ENCODE measurements at regions not wholly inside any gene's neighbourhood (a gene's known extent, or its start where the extent isn't known, plus 50 kb on each side); places are given as distances from the start of the nearest gene placed in this dataset.

- in situ Hi-C loops (cut with HindIII; ENCODE audit: low pct_unique_long_range_greater_than_20kb, low sequenced_read_pairs) = no loop called here
- ATAC-seq = peak; percentile 69; the same call in 1 of the 2 replicates
- TF ChIP-seq SIN3A (IDR thresholded peaks at IDR 0.05; ENCODE audit: borderline replicate concordance, insufficient read depth, low read depth, low read length) (no peak), CTCF (IDR thresholded peaks at IDR 0.05) (no peak), TCF7L2 (IDR thresholded peaks at IDR 0.05; ENCODE audit: low read depth, low read length) (no peak), REST (IDR thresholded peaks at IDR 0.05; ENCODE audit: insufficient read depth in 1 of 2, low read depth in 2 of 2, low read length in 1 of 2) (no peak), POLR2AphosphoS5 (IDR thresholded peaks at IDR 0.05; ENCODE audit: low read depth, low read length) (no peak)
- no peak for DNase-seq (ENCODE audit: low read depth, low spot score)
- no peaks in the 10 kb centered on the region for H3K36me3 ChIP-seq (ENCODE audit: control insufficient read depth, insufficient read depth, low read length)
- H3K9me3 ChIP-seq (ENCODE audit: control insufficient read depth, insufficient read depth, low read depth, low read length) = no peaks in the 10 kb centered on the region
- H3K4me3 ChIP-seq (ENCODE audit: low read depth in 2 of 2, low read length in 2 of 2) = no peak overlapping the region
- H3K27me3 ChIP-seq (ENCODE audit: control insufficient read depth, insufficient read depth, low read length) = no peaks in the 10 kb centered on the region
- no peak overlapping the region for H3K27ac ChIP-seq (ENCODE audit: low read length)
- intact Hi-C loops (cut with micrococcal nuclease; ENCODE audit: unreplicated experiment) = no loop called here
- no peaks in the 10 kb centered on the region; the same call in 1 of the 2 replicates for H3K4me1 ChIP-seq (ENCODE audit: control insufficient read depth, insufficient read depth, low read length)
- POLR2A ChIA-PET = no interaction called here
- CTCF ChIA-PET = no interaction called here
- BruUV-seq (replicated peaks) = no TSS peak
These were observed 348.0 kb downstream of the SEMA3D start for GRCh38 chr7:84838857-84839256.

- TF ChIP-seq TCF7L2 (IDR thresholded peaks at IDR 0.05; ENCODE audit: low read depth, low read length) (no peak), REST (IDR thresholded peaks at IDR 0.05; ENCODE audit: insufficient read depth in 1 of 2, low read depth in 2 of 2, low read length in 1 of 2) (no peak), CTCF (IDR thresholded peaks at IDR 0.05) (no peak), POLR2AphosphoS5 (IDR thresholded peaks at IDR 0.05; ENCODE audit: low read depth, low read length) (no peak), SIN3A (IDR thresholded peaks at IDR 0.05; ENCODE audit: borderline replicate concordance, insufficient read depth, low read depth, low read length) (no peak)
- no TSS peak for BruUV-seq (replicated peaks)
- POLR2A ChIA-PET = no interaction called here
- H3K36me3 ChIP-seq (ENCODE audit: control insufficient read depth, insufficient read depth, low read length) = no peaks in the 10 kb centered on the region
- H3K27ac ChIP-seq (ENCODE audit: low read length) = no peak overlapping the region
- H3K9me3 ChIP-seq (ENCODE audit: control insufficient read depth, insufficient read depth, low read depth, low read length) = no peaks in the 10 kb centered on the region
- intact Hi-C loops (cut with micrococcal nuclease; ENCODE audit: unreplicated experiment) (no loop called here), in situ Hi-C loops (cut with HindIII; ENCODE audit: low pct_unique_long_range_greater_than_20kb, low sequenced_read_pairs) (no loop called here)
- no peak for DNase-seq (ENCODE audit: low read depth, low spot score)
- ATAC-seq = no peak
- no peak overlapping the region for H3K4me3 ChIP-seq (ENCODE audit: low read depth in 2 of 2, low read length in 2 of 2)
- H3K4me1 ChIP-seq (ENCODE audit: control insufficient read depth, insufficient read depth, low read length) = no peaks in the 10 kb centered on the region; the same call in 1 of the 2 replicates
- H3K27me3 ChIP-seq (ENCODE audit: control insufficient read depth, insufficient read depth, low read length) = no peaks in the 10 kb centered on the region
- CTCF ChIA-PET = no interaction called here
These were observed 349.5 kb downstream of the SEMA3D start for GRCh38 chr7:84837405-84837804.
